ENCODE measurements at regions not wholly inside any gene's neighbourhood (a gene's known extent, or its start where the extent isn't known, plus 50 kb on each side); places are given as distances from the start of the nearest gene placed in this dataset.

- Histone ChIP-seq H3K27me3 (no peaks in the 10 kb centered on the region), H3K9me3 (no peaks in the 10 kb centered on the region), H3K27ac (no peak overlapping the region), H3K36me3 (no peaks in the 10 kb centered on the region), H3K4me3 (no peak overlapping the region), H3K4me1 (no peaks in the 10 kb centered on the region)
- intact Hi-C loops (cut with DNase I), result no loop called here
- ATAC-seq (no peak), DNase-seq (no peak)
- TF ChIP-seq, protein P1, sequence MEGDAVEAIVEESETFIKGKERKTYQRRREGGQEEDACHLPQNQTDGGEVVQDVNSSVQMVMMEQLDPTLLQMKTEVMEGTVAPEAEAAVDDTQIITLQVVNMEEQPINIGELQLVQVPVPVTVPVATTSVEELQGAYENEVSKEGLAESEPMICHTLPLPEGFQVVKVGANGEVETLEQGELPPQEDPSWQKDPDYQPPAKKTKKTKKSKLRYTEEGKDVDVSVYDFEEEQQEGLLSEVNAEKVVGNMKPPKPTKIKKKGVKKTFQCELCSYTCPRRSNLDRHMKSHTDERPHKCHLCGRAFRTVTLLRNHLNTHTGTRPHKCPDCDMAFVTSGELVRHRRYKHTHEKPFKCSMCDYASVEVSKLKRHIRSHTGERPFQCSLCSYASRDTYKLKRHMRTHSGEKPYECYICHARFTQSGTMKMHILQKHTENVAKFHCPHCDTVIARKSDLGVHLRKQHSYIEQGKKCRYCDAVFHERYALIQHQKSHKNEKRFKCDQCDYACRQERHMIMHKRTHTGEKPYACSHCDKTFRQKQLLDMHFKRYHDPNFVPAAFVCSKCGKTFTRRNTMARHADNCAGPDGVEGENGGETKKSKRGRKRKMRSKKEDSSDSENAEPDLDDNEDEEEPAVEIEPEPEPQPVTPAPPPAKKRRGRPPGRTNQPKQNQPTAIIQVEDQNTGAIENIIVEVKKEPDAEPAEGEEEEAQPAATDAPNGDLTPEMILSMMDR (IDR thresholded peaks at IDR 0.05), result no peak
These were observed 523.2 kb upstream of the GOLIM4 start for GRCh38 chr3:168618827-168619470.

GRCh38 chr3:168617658-168618057 lies 521.9 kb upstream of the GOLIM4 start:
- DNase-seq (no peak), ATAC-seq (no peak)
- intact Hi-C loops (cut with DNase I), result no loop called here

DNA sequence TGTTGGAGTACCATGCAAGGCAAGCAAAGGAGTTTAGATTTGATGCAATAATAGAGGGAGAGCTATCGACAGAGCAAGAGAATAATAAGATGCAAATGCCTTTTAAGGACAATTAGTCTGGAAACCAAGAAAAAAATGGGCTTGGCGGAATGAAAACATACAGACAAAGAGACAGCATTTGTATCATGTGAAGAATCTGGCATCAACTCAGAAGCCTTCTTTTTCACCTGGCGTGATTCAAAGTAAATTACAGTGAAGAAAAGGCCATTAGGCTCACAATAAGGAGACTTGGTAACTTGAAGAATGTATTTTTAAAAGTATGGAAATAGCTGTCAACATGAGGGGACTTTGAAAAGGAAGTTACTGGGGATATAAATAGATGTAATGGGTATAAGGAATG lies 521.2 kb upstream of the GOLIM4 start:
- H3K27me3 ChIP-seq, result no peaks in the 10 kb centered on the region
- H3K27ac ChIP-seq, result no peak overlapping the region
- intact Hi-C loops (cut with DNase I), result no loop called here
- no peaks in the 10 kb centered on the region for H3K36me3 ChIP-seq
- DNase-seq (no peak), ATAC-seq (no peak)
- H3K9me3 ChIP-seq, result no peaks in the 10 kb centered on the region
- TF ChIP-seq, protein P1 (IDR thresholded peaks at IDR 0.05), result no peak
- no peaks in the 10 kb centered on the region for H3K4me1 ChIP-seq
- no peak overlapping the region for H3K4me3 ChIP-seq

More at GRCh38 chr3:168617658-168618057, 521.9 kb upstream of the GOLIM4 start:
- no peaks in the 10 kb centered on the region for H3K9me3 ChIP-seq
- no peaks in the 10 kb centered on the region for H3K4me1 ChIP-seq
- no peak overlapping the region for H3K27ac ChIP-seq
- H3K36me3 ChIP-seq, result no peaks in the 10 kb centered on the region
- no peak overlapping the region for H3K4me3 ChIP-seq
- TF ChIP-seq, protein P1 (IDR thresholded peaks at IDR 0.05), result no peak
- no peaks in the 10 kb centered on the region for H3K27me3 ChIP-seq

DNA sequence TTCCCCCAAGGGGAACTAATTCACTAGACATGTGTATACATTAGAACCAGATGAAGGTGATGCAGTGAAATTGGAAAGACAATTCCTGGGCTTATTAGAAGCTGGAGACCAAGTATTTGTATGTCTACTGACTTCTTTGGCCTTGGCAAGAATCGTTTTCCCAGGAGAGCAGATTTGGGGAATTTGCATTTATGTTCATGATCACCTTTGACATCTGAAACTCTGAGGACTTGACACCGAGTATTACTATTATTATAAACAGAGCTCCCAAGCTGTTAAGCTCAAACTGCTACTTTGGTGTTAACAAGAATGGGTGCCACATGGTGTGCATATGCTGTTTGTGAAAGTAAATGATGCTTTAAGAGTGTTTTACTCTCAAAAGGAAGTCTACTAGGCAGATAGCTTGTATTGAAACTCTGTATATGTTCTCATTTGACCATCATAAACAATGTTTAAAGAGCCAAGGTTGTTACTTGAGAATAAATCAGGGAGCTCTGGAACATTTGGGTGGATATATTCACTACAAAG lies 519.8 kb upstream of the GOLIM4 start:
- Histone ChIP-seq H3K4me1 (no peaks in the 10 kb centered on the region), H3K27ac (no peak overlapping the region), H3K9me3 (no peaks in the 10 kb centered on the region), H3K4me3 (no peak overlapping the region), H3K36me3 (no peaks in the 10 kb centered on the region), H3K27me3 (no peaks in the 10 kb centered on the region)
- DNase-seq, result no peak
- no peak for ATAC-seq
- TF ChIP-seq, protein P1 (IDR thresholded peaks at IDR 0.05), result no peak
- intact Hi-C loops (cut with DNase I), result no loop called here

GRCh38 chr3:168613151-168613550 lies 517.4 kb upstream of the GOLIM4 start:
- Histone ChIP-seq H3K4me3 (no peak overlapping the region), H3K9me3 (no peaks in the 10 kb centered on the region), H3K27me3 (no peaks in the 10 kb centered on the region), H3K4me1 (no peaks in the 10 kb centered on the region), H3K36me3 (no peaks in the 10 kb centered on the region), H3K27ac (no peak overlapping the region)
- intact Hi-C loops (cut with DNase I), result no loop called here
- DNase-seq (no peak), ATAC-seq (no peak)
- TF ChIP-seq, protein P1 (IDR thresholded peaks at IDR 0.05), result no peak
